Tibial nerve (tissue), 4 donors: ENCODE measurements at regions not wholly inside any gene's neighbourhood (a gene's known extent, or its start where the extent isn't known, plus 50 kb on each side); places are given as distances from the start of the nearest gene placed in this dataset.

Experiments used
- EP300 ChIP-seq, 2 donors: sonication (generic); formaldehyde crosslinking; IDR thresholded peaks; one replicate each; pipeline ENCODE4 v1.6.1; 2017; ENCODE audit warnings: antibody characterized with exemption in 2 of 2, mild to moderate bottlenecking in 1 of 2
- POLR2A ChIP-seq, 2 donors: fragments of 450-650 bp; IDR thresholded peaks; one replicate each; pipeline ENCODE4 v1.6.1; 2017; ENCODE audit warnings: antibody characterized with exemption in 2 of 2, mild to moderate bottlenecking in 2 of 2, moderate library complexity in 2 of 2
- TF ChIP-seq, protein P1 (sequence below), 5 experiments: fragments of 200-600 bp in 3 of 5; fragments of 450-650 bp in 2 of 5; sonication (generic) in 3 of 5; IDR thresholded peaks; one replicate each; pipeline ENCODE4 v1.5.1; 2016 to 2019; ENCODE audit warnings: antibody characterized with exemption in 5 of 5, mild to moderate bottlenecking in 3 of 5, moderate library complexity in 2 of 5

GRCh38 chr2:59575191-59575590 lies 978.3 kb downstream of the BCL11A start:
- TF ChIP-seq, protein P1, sequence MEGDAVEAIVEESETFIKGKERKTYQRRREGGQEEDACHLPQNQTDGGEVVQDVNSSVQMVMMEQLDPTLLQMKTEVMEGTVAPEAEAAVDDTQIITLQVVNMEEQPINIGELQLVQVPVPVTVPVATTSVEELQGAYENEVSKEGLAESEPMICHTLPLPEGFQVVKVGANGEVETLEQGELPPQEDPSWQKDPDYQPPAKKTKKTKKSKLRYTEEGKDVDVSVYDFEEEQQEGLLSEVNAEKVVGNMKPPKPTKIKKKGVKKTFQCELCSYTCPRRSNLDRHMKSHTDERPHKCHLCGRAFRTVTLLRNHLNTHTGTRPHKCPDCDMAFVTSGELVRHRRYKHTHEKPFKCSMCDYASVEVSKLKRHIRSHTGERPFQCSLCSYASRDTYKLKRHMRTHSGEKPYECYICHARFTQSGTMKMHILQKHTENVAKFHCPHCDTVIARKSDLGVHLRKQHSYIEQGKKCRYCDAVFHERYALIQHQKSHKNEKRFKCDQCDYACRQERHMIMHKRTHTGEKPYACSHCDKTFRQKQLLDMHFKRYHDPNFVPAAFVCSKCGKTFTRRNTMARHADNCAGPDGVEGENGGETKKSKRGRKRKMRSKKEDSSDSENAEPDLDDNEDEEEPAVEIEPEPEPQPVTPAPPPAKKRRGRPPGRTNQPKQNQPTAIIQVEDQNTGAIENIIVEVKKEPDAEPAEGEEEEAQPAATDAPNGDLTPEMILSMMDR (IDR thresholded peaks at IDR 0.05): no peak
- TF ChIP-seq POLR2A (IDR thresholded peaks at IDR 0.05) (no peak), EP300 (IDR thresholded peaks at IDR 0.05) (no peak)
